SK-N-SH (cell line): ENCODE measurements at regions not wholly inside any gene's neighbourhood (a gene's known extent, or its start where the extent isn't known, plus 50 kb on each side); places are given as distances from the start of the nearest gene placed in this dataset.

Experiments
- CHD2 ChIP-seq: fragments of 150-350 bp; IDR thresholded peaks from 2 replicates; pipeline ENCODE4 v1.6.1; 2018; ENCODE audit warnings: low read length; ENCODE audit not compliant: partially characterized antibody
- CTCF ChIP-seq: fragments of 200-600 bp; sonication (generic); IDR thresholded peaks from 2 replicates; pipeline ENCODE4 v1.6.1; 2017; ENCODE audit warnings: antibody characterized with exemption, mild to moderate bottlenecking, moderate library complexity
- EP300 ChIP-seq, 2 experiments: IDR thresholded peaks; 2 replicates each; pipeline versions ENCODE4 v1.4.0 to v1.6.1; 2012; ENCODE audit warnings: borderline replicate concordance in 1 of 2, low read depth in 1 of 2, low read length in 1 of 2
- EZH2phosphoT487 ChIP-seq: fragments of 200-600 bp; sonication (generic); IDR thresholded peaks from 2 replicates; pipeline ENCODE4 v1.6.1; 2017; ENCODE audit warnings: low read depth, mixed run types, mild to moderate bottlenecking, antibody characterized with exemption, moderate library complexity, borderline replicate concordance
- GATA2 ChIP-seq: sonication (generic); formaldehyde crosslinking; IDR thresholded peaks from 2 replicates; pipeline ENCODE4 v1.5.0; 2020; ENCODE audit warnings: mild to moderate bottlenecking, missing genetic modification reagents
- JUND ChIP-seq: IDR thresholded peaks from 2 replicates; pipeline ENCODE4 v1.4.0; 2012
- MEF2A ChIP-seq: IDR thresholded peaks from 2 replicates; pipeline ENCODE4 v1.4.0; 2012; ENCODE audit warnings: low read depth, borderline replicate concordance
- POLR2AphosphoS5 ChIP-seq: IDR thresholded peaks from 2 replicates; pipeline ENCODE4 v1.6.1; 2012; ENCODE audit warnings: low read depth, low read length
- RAD21 ChIP-seq: IDR thresholded peaks from 2 replicates; pipeline ENCODE4 v1.6.1; 2012; ENCODE audit warnings: mild to moderate bottlenecking, low read length
- RXRA ChIP-seq: IDR thresholded peaks from 2 replicates; pipeline ENCODE4 v1.4.0; 2012; ENCODE audit warnings: low read depth, mild to moderate bottlenecking, borderline replicate concordance
- SMC3 ChIP-seq: IDR thresholded peaks from 2 replicates; pipeline ENCODE4 v1.6.1; 2012; ENCODE audit warnings: low read depth, low read length, improper control_type of control experiment
- USF2 ChIP-seq: fragments of 150-350 bp; IDR thresholded peaks from 2 replicates; pipeline ENCODE4 v1.6.1; 2017; ENCODE audit warnings: antibody characterized with exemption, low read length, low read depth, borderline replicate concordance
- YY1 ChIP-seq: IDR thresholded peaks from 2 replicates; pipeline ENCODE4 v1.4.0; 2012; ENCODE audit warnings: low read depth, mild to moderate bottlenecking

- TF ChIP-seq CTCF: no peak
- no peak for TF ChIP-seq EP300 (IDR thresholded peaks at IDR 0.05; ENCODE audit: borderline replicate concordance in 1 of 2, low read depth in 1 of 2, low read length in 1 of 2)
- TF ChIP-seq JUND: no peak
- TF ChIP-seq YY1: no peak
- no peak for TF ChIP-seq RXRA
- TF ChIP-seq GATA2: no peak
- TF ChIP-seq SMC3: no peak
- TF ChIP-seq RAD21: no peak
- TF ChIP-seq POLR2AphosphoS5: no peak
- no peak for TF ChIP-seq CHD2
- TF ChIP-seq USF2: no peak
- TF ChIP-seq EZH2phosphoT487: no peak
- TF ChIP-seq MEF2A: no peak
Observed at GRCh38 chr2:60096556-60096955, 456.9 kb downstream of the BCL11A start.
